IMR-90 (cell line): ENCODE measurements at regions not wholly inside any gene's neighbourhood (a gene's known extent, or its start where the extent isn't known, plus 50 kb on each side); places are given as distances from the start of the nearest gene placed in this dataset.

ENCODE experiments used
- ATAC-seq: fragments of 200-7000 bp; cut with Tn5 transposase; 2 replicates; pipeline ENCODE4 v1.9.1; 2020; ENCODE audit warnings: low read depth, mild to moderate bottlenecking, moderate library complexity
- BruUV-seq: library from RNA; stranded (reverse); fragments of 400-500 nt; replicated peaks from 2 replicates; lab custom pipeline; 2021; lab: Mats Ljungman, UMichigan
- CTCF ChIA-PET: fragments of 300-600 bp; formaldehyde crosslinking; extraction: SDS; loops from one replicate; lab custom pipeline; 2021; ENCODE audit warnings: antibody characterized with exemption; lab: Yijun Ruan, JAX
- POLR2A ChIA-PET: fragments of 300-600 bp; sonication (Branson Sonifier 250); formaldehyde crosslinking; loops from one replicate; lab custom pipeline; 2022; ENCODE audit warnings: antibody characterized with exemption; ENCODE audit not compliant: unreplicated experiment; lab: Charles Lee
- DNase-seq: peaks from one replicate; pipeline ENCODE4 v3.0.0; 2013
- H2AFZ ChIP-seq: replicated peaks from 2 replicates; pipeline ENCODE3; 2013; ENCODE audit warnings: low read length, mild to moderate bottlenecking; ENCODE audit not compliant: poor library complexity
- H2AK5ac ChIP-seq: 2 replicates; pipeline ENCODE4 v1.6.1; 2013; ENCODE audit warnings: low read depth, low read length, inconsistent platforms
- H2AK9ac ChIP-seq: replicated peaks from 2 replicates; pipeline ENCODE3; 2013; ENCODE audit warnings: mild to moderate bottlenecking, low read depth, low read length, moderate library complexity; ENCODE audit not compliant: poor library complexity
- H2BK120ac ChIP-seq: 2 replicates; pipeline ENCODE4 v1.6.1; 2013; ENCODE audit warnings: low read depth, low read length, inconsistent platforms
- H2BK15ac ChIP-seq: 3 replicates; pipeline ENCODE4 v1.6.1; 2013; ENCODE audit warnings: low read depth, low read length, inconsistent platforms
- H2BK20ac ChIP-seq: 2 replicates; pipeline ENCODE4 v1.6.1; 2013; ENCODE audit warnings: low read depth, mild to moderate bottlenecking, inconsistent platforms, low read length, moderate library complexity
- H2BK5ac ChIP-seq: 2 replicates; pipeline ENCODE4 v1.6.1; 2013; ENCODE audit warnings: mild to moderate bottlenecking, low read depth, low read length, inconsistent platforms; ENCODE audit not compliant: poor library complexity, severe bottlenecking
- H3K14ac ChIP-seq: replicated peaks from 2 replicates; pipeline ENCODE4 v1.6.1; 2013; ENCODE audit warnings: low read depth, low read length, inconsistent platforms
- H3K18ac ChIP-seq: 2 replicates; pipeline ENCODE4 v1.6.1; 2013; ENCODE audit warnings: low read depth, low read length, control low read depth
- H3K23ac ChIP-seq: 2 replicates; pipeline ENCODE4 v1.6.1; 2013; ENCODE audit warnings: low read depth, low read length, inconsistent platforms
- H3K27ac ChIP-seq: 2 replicates; pipeline ENCODE4 v1.5.1; 2013; ENCODE audit warnings: mild to moderate bottlenecking, control low read depth, low read length; ENCODE audit not compliant: insufficient read depth
- H3K27me3 ChIP-seq: 2 replicates; pipeline ENCODE4 v1.6.1; 2013; ENCODE audit warnings: low read length; ENCODE audit not compliant: control insufficient read depth, insufficient read depth
- H3K36me3 ChIP-seq: 2 replicates; pipeline ENCODE4 v1.6.1; 2013; ENCODE audit warnings: low read length, mixed read lengths; ENCODE audit not compliant: control insufficient read depth, insufficient read depth
- H3K4ac ChIP-seq: 2 replicates; pipeline ENCODE4 v1.6.1; 2013; ENCODE audit warnings: low read depth, low read length, inconsistent platforms
- H3K4me1 ChIP-seq: 2 replicates; pipeline ENCODE4 v1.6.1; 2013; ENCODE audit warnings: low read length, mixed read lengths; ENCODE audit not compliant: control insufficient read depth, insufficient read depth
- H3K4me2 ChIP-seq: 2 replicates; pipeline ENCODE4 v1.6.1; 2013; ENCODE audit warnings: low read depth, mild to moderate bottlenecking, control low read depth, low read length, moderate library complexity
- H3K4me3 ChIP-seq: 2 replicates; pipeline ENCODE4 v1.5.1; 2013; ENCODE audit warnings: low read depth, mild to moderate bottlenecking, control low read depth, low read length, moderate library complexity; ENCODE audit not compliant: insufficient read depth
- H3K56ac ChIP-seq: 2 replicates; pipeline ENCODE4 v1.6.1; 2013; ENCODE audit warnings: low read length, inconsistent platforms; ENCODE audit not compliant: insufficient read depth; ENCODE audit errors: extremely low read depth
- H3K79me1 ChIP-seq, 2 experiments: 2 replicates each; pipeline ENCODE4 v1.6.1; 2013; ENCODE audit warnings: low read length in 2 of 2, inconsistent platforms in 1 of 2, low read depth in 1 of 2
- H3K9ac ChIP-seq: 2 replicates; pipeline ENCODE4 v1.6.1; 2013; ENCODE audit warnings: low read depth, low read length, control low read depth
- H3K9me1 ChIP-seq: 2 replicates; pipeline ENCODE4 v1.6.1; 2013; ENCODE audit warnings: low read length, inconsistent platforms; ENCODE audit not compliant: insufficient read depth
- H3K9me3 ChIP-seq: 2 replicates; pipeline ENCODE4 v1.6.1; 2013; ENCODE audit warnings: low read length; ENCODE audit not compliant: control insufficient read depth, insufficient read depth
- H4K20me1 ChIP-seq: 2 replicates; pipeline ENCODE4 v1.6.1; 2013; ENCODE audit warnings: low read length, inconsistent platforms; ENCODE audit not compliant: insufficient read depth
- H4K5ac ChIP-seq: 2 replicates; pipeline ENCODE4 v1.6.1; 2013; ENCODE audit warnings: mild to moderate bottlenecking, low read depth, low read length, control low read depth
- H4K8ac ChIP-seq, 2 experiments: 2 replicates each; pipeline ENCODE4 v1.6.1; 2013; ENCODE audit warnings: low read depth in 2 of 2, low read length in 2 of 2, control low read depth in 1 of 2, inconsistent platforms in 1 of 2
- H4K91ac ChIP-seq: 2 replicates; pipeline ENCODE4 v1.6.1; 2013; ENCODE audit warnings: low read depth, low read length, inconsistent platforms; ENCODE audit not compliant: insufficient read depth
- BHLHE40 ChIP-seq: fragments of 150-350 bp; IDR thresholded peaks from 2 replicates; pipeline ENCODE4 v1.6.1; 2016; ENCODE audit warnings: mild to moderate bottlenecking, low read depth, low read length
- CEBPB ChIP-seq: IDR thresholded peaks from 2 replicates; pipeline ENCODE4 v1.6.1; 2012; ENCODE audit warnings: low read depth, low read length, improper control_type of control experiment
- CHD1 ChIP-seq: IDR thresholded peaks from 2 replicates; pipeline ENCODE4 v1.6.1; 2012; ENCODE audit warnings: low read depth, low read length, improper control_type of control experiment
- MAFK ChIP-seq: IDR thresholded peaks from 2 replicates; pipeline ENCODE4 v1.6.1; 2012; ENCODE audit warnings: low read depth, low read length, improper control_type of control experiment
- MAZ ChIP-seq: IDR thresholded peaks from 2 replicates; pipeline ENCODE4 v1.6.1; 2012; ENCODE audit warnings: low read depth, mild to moderate bottlenecking, low read length, improper control_type of control experiment, moderate library complexity, borderline replicate concordance
- MXI1 ChIP-seq: IDR thresholded peaks from 2 replicates; pipeline ENCODE4 v1.6.1; 2012; ENCODE audit warnings: low read depth, mild to moderate bottlenecking, low read length, moderate library complexity, borderline replicate concordance
- POLR2A ChIP-seq: IDR thresholded peaks from 2 replicates; pipeline ENCODE4 v1.6.1; 2012; ENCODE audit warnings: mild to moderate bottlenecking, low read depth, low read length
- RAD21 ChIP-seq: IDR thresholded peaks from 2 replicates; pipeline ENCODE4 v1.6.1; 2012; ENCODE audit warnings: low read length, improper control_type of control experiment
- RCOR1 ChIP-seq: IDR thresholded peaks from 2 replicates; pipeline ENCODE4 v1.6.1; 2012; ENCODE audit warnings: mild to moderate bottlenecking, low read length, improper control_type of control experiment; ENCODE audit not compliant: insufficient replicate concordance
- SMC3 ChIP-seq: fragments of 150-350 bp; IDR thresholded peaks from 2 replicates; pipeline ENCODE4 v1.6.1; 2016; ENCODE audit warnings: low read depth, mild to moderate bottlenecking, antibody characterized with exemption, low read length, moderate library complexity
- USF2 ChIP-seq: fragments of 150-350 bp; IDR thresholded peaks from 2 replicates; pipeline ENCODE4 v1.6.1; 2017; ENCODE audit warnings: mild to moderate bottlenecking, antibody characterized with exemption, low read length, low read depth
- WGBS, 2 experiments: methylation state at CpG; one replicate each; pipeline versions ENCODE4 v1.1.5 to v1.1.7; 2013; ENCODE audit warnings: missing lambda C conversion rate in 2 of 2; ENCODE audit not compliant: insufficient read length in 1 of 2; ENCODE audit errors: extremely low coverage in 2 of 2; 5-methylcytosine and 5-hydroxymethylcytosine counted together
- dilution Hi-C: fragments of 300-500 bp; cut with HindIII; formaldehyde crosslinking; loops from one replicate; pipeline ENCODE4 v1.14.3; 2018; ENCODE audit warnings: low sequenced_read_pairs; ENCODE audit not compliant: unreplicated experiment
- in situ Hi-C: fragments of 300-500 bp; cut with MboI; formaldehyde crosslinking; loops from 3 replicates; pipeline ENCODE4 v1.14.3; 2019; ENCODE audit warnings: low sequenced_read_pairs, inconsistent platforms, mixed read lengths
- intact Hi-C: fragments of 100-400 bp; cut with micrococcal nuclease; formaldehyde crosslinking; loops from 2 replicates; pipeline ENCODE4 v1.10.0; 2022

- TF ChIP-seq USF2 = no peak
These were observed 84.8 kb downstream of the PPCDC start (continued) for GRCh38 chr15:75107908-75108838.

GRCh38 chr15:75109021-75109735 lies 85.8 kb downstream of the PPCDC start:
- in situ Hi-C loops (no loop called here), dilution Hi-C loops (no loop called here), intact Hi-C loops (no loop called here)
- Histone ChIP-seq H2BK120ac (peak overlapping the region; percentile 62; the same call in 1 of the 2 replicates), H2BK5ac (peak overlapping the region; percentile 2), H2AFZ (peak overlapping the region; percentile 33), H3K9ac (no peak overlapping the region), H3K9me3 (no peaks in the 10 kb centered on the region), H3K79me1 (no peaks in the 10 kb centered on the region), H4K20me1 (peaks cover 6% of the 10 kb centered on the region), H3K27ac (no peak overlapping the region), H3K56ac (no peak overlapping the region), H3K4ac (peak overlapping the region; percentile 54; the same call in 1 of the 2 replicates), H3K36me3 (no peaks in the 10 kb centered on the region), H4K5ac (no peak overlapping the region), H3K18ac (no peak overlapping the region), H3K9me1 (peaks cover 15% of the 10 kb centered on the region), H3K4me2 (no peak overlapping the region), H4K91ac (no peak overlapping the region), H3K23ac (no peak overlapping the region), H2AK9ac (no peak overlapping the region), H3K14ac (peak overlapping the region; percentile 37; the same call in 1 of the 2 replicates), H3K4me3 (no peak overlapping the region), H2BK15ac (peak overlapping the region; percentile 41; the same call in 2 of the 3 replicates), H2BK20ac (0 out of 2 replicates have a peak overlapping the region, but pooled peaks have one; percentile 41), H3K27me3 (peaks cover 6% of the 10 kb centered on the region), H3K4me1 (peaks cover 9% of the 10 kb centered on the region), H4K8ac (peak overlapping the region in 1 of 2 experiments; percentile 39; a peak in 1 of 4 replicates), H2AK5ac (peak overlapping the region; percentile 94; the same call in 1 of the 2 replicates)
- ChIA-PET POLR2A (no interaction called here), CTCF (interaction anchor here (1.6 kb wide), 1 partner anchor 95 kb away, joined by 4 read pairs; no protein-coding TSS in a partner anchor)
- no TSS peak for BruUV-seq
- no peak for DNase-seq
- 96% methylated on average over 4 of the region's 18 CpGs; no CpG with 5 or more reads in 1 of the 2 experiments for WGBS, 2 experiments
- no peak for ATAC-seq
- no peak for TF ChIP-seq SMC3
- no peak for TF ChIP-seq CHD1
- TF ChIP-seq MAFK = no peak
- TF ChIP-seq CEBPB = no peak
- TF ChIP-seq MAZ = no peak
- no peak for TF ChIP-seq BHLHE40
- no peak for TF ChIP-seq USF2
- TF ChIP-seq POLR2A = no peak
- no peak for TF ChIP-seq MXI1
- TF ChIP-seq RCOR1 = no peak
- TF ChIP-seq RAD21 = no peak
